ENCODE measurements at regions not wholly inside any gene's neighbourhood (a gene's known extent, or its start where the extent isn't known, plus 50 kb on each side); places are given as distances from the start of the nearest gene placed in this dataset.

DNA sequence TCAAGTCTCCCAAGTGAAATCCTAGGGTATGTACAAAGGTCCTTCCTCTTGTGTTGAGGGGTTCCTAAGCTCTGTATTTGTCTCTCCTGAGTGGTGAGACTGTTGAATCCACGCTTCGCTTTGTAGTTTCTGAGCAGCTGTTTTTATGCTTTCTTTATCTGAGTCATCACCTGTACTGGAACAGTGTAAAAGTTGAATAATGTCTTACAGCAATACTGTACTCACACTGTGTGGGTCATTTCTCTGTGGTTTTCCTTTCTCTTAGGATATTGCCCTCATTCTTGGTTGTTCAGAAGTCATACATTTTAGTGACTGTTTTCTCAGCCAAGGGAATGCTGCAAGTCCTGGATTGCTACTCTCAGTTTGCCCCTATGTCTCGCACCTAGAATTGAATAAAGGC lies 1596.6 kb downstream of the SLITRK5 start:
- no peak for DNase-seq

DNA sequence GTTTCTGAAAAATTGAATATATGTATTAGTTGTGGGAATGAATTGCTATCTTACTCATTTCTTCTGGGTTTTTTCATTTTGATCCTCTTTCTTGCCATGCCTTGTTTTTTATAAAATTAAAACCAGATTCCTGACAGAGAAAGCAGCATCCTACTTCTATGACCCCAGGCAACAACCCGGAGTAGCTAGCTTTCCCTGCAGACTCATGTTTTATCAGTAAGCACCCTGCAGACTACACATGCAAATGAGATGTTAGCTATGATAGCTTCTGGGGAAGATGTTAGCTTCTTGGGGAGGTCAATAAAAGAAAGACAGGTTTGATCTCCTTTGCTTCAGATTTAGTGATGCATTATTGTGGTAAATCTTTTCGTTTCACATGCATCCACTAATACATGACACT lies 1598.6 kb downstream of the SLITRK5 start:
- DNase-seq = no peak

DNA sequence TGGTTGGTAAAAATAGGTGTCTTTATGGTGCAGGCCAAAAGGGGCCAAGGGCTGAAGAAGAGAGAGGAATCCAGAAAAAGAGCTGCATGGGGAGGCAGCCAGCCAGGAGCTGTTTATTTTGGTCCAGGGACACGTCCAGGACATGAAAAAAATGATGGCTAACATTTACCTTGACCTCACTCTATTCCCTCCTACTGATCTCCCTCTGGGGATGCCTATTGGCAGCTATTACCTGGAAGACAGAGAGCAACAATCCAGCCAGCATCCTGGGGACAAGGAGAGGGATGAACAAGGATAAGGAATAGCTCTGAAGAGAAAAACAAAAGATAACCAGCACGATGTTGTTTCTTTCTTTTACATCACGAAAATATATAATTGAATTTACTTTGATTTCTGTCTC lies 1599.6 kb downstream of the SLITRK5 start:
- DNase-seq = no peak

DNA sequence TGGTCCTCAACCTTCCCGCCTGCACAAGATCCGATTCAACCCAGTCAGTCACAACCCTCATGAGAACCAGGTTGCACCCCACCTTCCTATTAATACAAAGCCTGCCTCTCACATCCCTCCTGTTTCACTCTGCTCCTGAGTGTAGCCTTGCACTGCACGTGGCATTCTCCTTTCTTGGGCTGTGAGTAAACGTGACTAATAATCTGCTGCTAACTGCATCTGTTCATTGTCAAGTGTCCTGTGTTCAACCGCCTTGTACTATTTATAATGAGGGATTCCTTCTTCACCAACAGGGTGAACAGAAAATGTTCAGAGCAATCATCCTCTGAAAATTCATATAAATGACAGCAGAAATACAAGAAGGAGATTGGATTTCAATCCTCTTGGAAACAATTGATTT lies 1608.2 kb downstream of the SLITRK5 start:
- no peak for DNase-seq

DNA sequence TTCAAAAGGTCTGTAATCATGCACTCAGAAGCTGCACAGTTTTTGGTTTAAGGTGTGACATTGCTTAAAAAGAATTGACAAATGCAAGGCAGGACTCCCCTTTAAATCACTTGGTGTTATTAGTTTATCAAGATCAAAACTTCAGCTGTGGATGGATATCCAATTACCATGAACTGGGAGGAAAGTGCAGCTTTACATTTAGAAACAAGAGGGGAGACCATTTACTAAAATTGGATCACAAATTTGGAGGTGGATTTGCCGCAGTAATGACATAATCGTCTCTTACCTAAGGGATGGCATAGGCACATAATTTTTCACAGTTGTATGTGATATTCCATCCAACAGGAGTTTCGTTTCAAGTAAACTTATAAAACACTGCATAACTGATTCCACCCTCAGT lies 1610.2 kb downstream of the SLITRK5 start:
- DNase-seq = no peak

DNA sequence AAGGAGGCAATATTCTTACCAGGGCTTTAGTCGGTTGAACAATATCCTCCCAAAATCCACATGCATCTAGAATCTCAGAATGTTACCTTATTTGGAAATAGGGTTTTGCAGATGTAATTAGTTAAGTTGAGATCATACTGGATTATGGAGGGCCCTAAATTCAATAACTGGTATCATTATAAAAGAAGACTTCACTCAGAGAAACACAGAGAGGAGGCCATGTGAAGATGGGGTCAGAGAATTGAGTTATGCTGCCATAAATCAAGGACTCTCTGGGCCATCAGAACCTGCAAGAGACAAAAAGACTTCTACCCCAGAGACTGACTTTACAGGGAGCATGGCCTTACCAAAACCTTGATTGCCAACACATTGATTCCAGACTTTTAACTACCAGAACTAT lies 1611.1 kb downstream of the SLITRK5 start:
- no peak for DNase-seq

DNA sequence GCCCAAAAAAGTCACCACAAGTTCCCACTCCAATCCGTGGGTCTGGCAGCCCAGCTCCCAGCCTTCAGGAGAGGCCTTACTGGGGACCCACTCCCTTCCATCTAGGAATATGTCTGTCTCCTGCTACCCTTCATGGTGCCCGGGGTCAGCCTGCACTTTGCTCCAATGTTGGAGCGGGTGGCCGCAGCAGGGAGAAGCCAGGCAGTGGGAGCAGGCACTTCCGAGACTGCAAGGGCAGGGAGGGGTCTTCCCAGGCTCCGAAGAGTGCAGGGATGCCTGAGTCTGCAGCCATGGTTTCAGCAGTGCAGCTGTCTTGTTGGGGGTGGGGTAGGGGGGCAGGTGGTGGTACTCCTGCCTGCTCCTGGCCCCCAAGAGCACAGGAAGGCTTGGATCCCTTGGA lies 1616.2 kb downstream of the SLITRK5 start:
- no peak for DNase-seq

DNA sequence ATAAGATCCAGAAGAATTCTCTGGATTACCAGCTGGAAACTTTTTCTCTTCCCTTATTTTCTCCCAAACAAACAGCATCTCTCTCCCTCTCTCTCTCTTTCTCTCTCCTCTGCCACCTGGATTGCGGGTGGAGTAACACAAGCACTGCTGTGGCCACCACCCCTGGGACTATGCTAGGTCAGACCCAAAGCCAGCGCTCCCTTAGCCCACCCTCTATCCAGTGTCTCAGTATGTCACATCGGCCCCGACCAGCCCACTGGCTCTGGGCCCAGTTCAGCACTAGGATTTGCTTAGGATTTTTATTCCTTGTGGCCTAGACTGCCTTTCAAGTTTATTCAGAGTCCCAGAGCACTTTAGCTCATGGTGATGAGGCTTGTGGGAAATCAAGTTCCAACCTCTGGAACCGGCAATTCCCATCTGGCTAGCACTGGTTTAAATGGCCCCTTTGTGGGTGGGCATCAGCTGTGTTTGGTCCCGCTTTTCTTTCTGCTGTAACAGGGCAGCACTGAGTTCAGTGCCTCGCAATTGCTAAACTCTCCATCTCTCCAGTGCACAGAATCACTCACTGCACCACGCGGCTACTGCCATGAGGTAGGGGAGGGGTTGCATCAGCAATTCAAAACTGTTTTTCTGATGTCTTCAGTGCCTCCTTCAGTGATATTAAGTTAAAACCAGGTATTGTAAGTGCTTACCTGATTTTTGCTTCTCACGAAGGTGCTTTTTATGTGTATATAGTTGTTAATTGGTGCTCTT lies 1623.1 kb downstream of the SLITRK5 start:
- DNase-seq = no peak

DNA sequence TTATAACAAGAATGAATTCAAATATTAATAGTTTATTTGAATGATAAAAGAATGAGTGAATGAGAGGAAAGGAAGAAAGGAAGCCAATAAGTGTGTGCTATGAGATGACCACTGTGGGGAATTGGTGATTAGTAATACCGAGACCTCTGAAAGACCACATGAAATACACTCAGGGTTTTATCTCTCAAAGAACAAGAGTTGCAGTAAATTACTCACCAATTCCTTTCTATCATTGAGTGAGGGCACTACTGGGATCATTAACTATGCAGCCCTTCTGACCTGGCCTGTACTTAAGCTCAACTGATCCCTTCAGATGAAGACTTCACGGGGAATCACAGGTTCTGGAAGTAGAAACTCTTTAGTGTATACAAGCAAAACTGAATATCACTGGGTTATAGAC lies 1636.1 kb downstream of the SLITRK5 start:
- DNase-seq = no peak

DNA sequence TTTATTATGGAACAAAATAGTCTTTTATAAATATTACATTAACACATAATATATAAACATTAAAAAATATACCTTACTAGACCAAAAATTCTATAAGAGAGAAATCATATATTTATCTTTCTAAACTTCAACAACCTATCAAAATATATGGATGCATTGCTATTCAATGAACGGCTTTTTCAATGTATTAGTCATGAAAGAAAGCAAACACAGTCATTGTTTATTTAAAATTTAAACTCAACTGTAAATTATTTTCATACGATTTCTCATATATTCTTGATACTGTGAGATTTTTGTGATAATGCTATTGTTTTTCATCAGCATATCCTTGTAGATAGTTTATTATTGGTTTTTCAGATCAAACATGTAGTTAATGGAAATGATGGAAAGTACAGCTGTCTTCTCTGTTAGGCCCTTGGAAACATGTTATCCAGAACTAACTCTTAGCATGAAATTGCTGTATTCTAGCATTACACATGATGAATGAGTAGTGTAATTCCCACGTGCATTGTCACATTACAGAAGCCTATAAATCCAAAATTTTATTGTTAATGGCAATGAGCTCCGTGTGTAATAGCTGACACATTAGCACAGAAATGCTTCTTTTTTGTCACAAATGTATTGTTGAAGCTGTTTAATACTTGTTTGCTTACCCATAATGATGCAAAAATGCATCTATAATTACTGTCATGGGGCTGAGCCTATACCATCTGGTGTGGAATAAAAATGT lies 1639.9 kb downstream of the SLITRK5 start:
- no peak for DNase-seq

DNA sequence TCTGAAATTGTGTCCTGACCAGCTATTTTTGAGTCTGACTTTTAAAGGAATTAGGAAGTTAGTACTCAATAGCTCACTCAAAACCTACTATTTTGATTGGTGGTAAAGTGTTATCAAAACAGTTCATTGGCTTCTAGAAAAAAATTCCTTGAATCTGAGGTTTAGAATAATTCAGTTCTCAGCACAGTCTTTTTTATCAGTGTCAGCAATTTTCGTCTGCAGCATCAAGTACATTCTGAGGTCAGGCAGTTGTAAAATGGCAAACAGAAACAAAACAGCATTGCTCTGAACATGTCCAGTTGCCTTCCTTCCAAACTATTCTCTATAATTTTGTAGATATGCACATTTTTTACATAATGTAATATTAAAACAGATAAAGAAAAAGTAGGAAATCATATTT lies 1644.1 kb downstream of the SLITRK5 start:
- no peak for DNase-seq

DNA sequence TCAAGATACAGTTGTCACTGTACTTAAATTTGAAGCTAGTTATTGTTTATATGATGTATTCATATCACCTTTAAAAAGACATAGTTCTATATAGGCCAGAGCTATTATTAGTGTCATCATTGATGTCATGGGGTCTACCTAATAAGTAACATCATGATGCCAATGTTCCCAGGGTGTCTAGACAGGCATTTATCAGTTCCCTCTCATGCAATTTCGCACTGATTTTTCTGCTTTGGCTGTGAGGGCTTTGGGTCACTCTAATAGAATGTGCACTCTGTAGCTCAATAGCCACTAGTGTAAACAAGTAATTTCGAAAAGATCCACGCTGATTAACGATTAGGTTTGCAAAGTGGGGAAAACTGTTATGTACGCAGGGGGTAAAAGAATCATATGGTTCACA lies 1651.3 kb downstream of the SLITRK5 start:
- DNase-seq = no peak

DNA sequence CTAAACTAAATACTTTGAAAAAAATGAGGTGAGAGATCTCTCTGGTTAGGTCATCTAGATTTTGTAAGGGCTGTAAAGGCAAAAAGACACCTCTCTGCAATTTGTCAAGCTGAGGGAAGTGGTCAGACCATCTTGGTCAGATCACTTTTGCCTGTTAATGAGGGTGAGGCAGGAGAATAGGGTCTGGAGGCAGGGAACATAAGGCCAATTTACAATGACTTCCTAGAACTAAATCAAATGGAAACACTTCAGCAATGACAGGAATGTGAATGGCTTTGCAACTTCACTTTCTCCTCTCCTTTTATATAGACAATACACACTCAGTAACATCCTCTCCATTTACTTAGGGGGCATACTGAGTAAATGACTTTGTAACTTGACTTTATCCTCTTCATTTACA lies 1653.4 kb downstream of the SLITRK5 start:
- no peak for DNase-seq

DNA sequence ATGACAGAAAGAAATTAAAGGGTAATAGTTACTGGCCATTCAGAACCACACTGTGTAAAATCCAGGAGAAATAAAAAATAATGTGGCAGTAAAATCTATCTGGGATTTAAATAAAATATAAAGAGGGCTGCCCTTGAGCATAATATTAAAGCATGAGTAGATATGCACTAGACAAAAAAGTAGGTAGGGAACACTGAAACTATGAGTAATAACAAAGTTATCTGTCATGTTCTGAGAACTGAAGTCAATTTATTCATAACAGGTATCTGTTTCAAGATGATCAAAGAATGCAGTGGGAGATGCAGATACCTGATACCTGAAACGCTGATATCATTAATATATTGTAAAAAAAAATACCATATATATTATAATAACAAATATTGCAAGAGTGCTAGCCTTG lies 1672.0 kb downstream of the SLITRK5 start:
- DNase-seq = no peak

DNA sequence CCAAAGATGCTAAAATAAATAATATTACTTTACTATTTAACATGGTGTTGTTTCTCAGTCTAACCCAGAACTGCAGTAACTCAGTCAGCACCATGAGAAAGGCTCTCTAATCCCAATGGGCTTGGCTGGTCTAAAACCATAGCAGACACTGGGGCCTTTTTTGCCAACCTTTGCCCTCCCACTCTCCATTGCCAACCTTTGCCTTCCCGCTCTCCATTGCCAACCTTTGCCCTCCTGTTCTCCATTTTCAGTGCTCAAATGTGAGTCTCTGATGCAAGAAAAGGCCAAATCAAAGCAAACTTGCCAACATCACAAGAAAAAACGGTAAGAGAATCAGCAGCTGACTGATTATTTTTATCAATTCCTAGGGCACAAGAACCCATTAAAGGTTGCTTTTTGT lies 1681.2 kb downstream of the SLITRK5 start:
- no peak for DNase-seq

DNA sequence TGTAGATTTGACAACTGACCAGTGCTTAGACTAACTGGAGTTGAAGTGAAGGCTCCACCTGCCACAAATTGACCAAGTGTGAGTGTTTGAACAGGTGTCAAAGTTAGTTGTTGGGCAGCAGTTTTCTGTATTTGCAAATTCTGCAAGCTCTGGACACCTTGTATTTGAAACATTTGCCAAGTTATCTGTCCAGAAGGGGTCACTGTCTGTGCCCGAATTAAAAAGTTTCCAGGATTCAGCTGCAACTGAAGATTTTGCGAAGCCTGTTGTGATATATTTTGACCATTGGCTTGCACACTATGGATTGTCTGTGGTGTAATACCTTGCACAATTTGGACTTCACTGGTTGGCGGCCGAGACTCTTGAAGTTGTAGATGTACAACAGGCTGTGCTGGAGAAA lies 1690.7 kb downstream of the SLITRK5 start:
- no peak for DNase-seq

DNA sequence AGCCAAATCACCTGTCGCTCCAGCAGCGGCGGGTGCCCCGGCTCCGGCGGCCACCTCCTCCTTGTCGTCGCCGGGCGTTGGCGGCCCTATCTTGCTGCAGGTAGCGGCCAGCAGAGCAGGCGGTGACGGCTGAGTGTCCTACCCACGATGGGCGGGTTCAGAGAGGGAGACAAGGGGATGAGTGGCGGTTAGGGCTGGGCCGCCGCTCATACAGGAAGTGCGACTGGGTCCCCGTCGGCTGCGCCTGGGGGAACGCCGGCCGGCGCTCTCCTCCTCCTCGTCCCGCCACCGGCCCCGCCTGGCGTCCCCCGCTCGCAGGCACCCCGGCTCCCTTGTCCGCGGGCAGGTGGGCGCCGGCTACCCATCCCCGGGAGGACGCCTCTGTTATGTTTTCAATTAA lies 1692.0 kb downstream of the SLITRK5 start:
- DNase-seq = no peak

DNA sequence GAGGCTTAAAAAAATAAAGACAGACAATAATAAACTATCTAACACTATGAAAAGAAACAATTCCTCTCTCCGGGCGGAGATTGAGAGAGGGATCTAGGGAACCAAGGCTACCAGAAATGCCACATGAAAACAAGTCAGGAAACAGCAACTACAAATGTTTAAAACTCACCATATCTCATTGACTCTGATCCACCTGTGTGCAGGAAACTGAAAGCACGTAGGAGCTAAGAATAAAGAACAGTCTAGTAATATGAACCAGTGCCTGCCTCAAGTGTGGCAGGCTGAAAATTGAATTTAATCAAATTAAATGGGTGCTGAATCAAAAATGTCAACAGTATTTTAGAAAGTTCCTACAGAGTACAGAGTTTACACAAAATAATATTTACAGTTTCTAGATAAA lies 1701.0 kb downstream of the SLITRK5 start:
- no peak for DNase-seq

DNA sequence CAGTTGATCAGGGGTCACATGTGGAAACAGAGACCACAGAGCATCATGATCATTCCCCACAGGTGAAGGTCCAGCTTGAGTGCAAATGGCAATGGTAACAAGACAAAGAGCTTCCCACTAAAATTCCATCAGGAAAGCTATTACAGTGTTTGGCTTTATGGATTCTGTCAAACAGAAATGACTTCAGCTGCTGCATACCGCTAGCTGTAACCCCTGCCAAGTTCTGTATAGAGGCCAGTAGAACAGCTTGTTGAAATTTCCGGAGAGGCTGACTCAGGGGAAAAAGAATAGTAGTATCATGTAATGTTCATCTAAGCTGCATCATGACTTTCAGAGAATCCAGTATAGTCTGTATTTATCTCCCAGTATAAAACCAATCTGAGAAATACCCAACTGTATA lies 1704.7 kb downstream of the SLITRK5 start:
- DNase-seq = no peak

DNA sequence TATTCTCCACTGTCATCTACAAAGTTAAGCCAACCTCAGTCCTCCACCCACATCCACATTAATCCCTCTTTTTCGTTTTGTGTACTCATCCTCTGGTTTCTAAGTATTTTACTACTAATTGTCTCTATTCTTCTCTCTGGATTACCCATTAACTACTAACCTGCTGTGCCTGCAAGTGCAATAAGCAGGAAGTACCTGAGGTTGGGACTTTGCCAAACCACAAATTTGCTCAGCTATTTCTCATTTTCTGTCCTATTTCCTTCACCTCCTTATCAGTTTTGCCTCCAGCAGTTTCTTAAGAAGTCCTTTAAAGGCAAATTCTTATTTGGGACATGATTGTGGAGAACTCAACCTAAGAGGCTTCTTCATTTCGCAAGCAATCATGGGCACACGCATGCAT lies 1708.9 kb downstream of the SLITRK5 start:
- DNase-seq = no peak

DNA sequence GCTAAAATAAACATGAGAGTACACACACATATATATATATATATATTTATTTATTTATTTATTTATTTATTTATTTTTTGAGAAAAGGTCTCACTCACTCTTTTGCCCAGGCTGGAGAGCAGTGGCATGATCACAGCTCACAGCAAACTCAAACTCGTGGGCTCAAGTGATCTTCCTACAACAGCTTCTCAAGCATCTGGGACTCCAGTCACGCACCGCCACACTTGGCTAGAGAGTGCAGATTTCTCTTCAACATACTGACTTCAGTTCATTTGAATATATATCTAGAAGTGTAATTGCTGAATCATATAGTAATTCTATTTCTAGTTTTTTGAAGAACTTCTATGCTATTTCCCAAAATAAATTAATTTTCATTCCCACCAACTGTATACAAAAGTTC lies 1711.8 kb downstream of the SLITRK5 start:
- DNase-seq = no peak

DNA sequence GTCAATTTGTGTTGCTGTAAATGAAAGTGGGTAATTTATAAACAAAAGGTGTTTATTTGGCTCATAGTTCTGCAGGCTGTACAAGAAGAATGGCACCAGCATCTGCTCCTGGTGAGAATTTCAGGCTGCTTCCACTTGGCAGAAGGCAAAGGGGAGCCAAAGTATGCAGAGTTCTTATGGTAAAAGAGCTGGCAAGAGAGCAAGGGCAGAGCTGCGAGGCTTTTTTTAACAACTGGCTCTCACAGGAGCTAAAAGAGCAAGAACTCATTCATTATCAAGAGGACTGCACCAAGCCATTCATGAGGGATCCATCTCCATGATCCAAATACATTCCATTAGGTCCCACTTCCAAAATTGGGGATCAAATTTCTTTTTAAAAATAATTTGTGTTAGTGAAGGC lies 1712.7 kb downstream of the SLITRK5 start:
- DNase-seq = no peak

DNA sequence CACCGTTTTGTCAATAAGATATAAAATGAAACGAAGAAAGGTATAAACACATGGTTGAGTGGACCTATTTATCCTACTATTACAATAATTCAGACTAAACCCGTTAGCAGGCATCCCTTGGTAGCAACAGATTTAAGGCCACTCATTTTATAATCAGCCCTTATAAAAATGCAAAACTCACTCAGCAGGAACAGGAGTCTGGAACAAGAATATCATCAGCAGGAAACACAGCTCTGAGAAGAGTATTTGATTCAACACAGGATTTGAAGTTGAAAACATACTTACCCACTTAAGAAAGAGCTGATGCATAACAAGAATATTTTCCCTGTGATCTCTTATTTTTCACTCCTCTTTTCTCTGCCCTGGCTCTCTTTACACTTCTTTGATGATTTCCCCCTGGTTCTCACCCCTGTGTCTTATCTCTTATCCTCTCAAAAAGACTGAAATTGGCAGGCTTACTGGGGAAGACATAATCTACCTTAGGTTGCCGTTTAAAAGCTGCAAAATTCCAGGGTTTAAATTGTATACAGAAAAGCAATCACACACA lies 1722.7 kb downstream of the SLITRK5 start:
- DNase-seq = no peak

DNA sequence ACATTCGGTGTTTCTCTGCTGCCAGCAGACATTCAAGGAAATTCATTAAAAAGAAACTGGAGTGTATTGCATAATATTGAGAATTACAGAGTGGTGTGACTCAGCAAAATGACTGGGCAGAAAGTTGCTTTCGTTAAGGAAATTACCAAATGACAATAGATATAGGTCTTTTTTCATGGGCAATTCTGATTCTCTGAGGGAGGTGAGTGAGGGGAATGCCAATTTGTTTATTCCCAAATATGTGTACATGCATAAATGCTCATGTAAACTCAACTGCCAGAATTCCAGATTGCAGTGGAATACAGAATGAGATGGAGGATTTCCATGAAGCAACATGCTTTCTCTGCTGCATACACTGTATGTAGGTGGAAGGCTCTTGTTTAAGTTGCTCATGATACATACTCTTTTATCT lies 1730.1 kb downstream of the SLITRK5 start:
- no peak for DNase-seq

DNA sequence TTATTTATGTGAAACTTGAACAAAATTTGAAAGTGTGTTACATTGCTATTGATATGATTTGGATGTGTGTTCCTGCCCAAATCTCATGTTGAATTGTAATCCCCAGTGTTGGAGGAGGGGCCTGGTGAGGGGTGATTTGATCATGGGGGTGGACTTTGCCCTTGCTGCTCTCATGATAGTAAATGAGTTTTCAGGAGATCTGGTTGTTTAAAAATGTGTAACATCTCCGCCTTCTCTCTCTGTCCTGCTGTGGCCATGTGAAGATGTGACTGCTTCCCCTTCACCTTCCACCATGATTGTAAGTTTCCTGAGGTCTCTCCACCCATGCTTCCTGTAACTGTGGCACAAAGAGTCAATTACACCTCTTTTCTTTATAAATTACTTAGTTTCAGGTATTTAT lies 1731.0 kb downstream of the SLITRK5 start:
- no peak for DNase-seq

Data from stimulated activated naive CD4-positive, alpha-beta T cell (primary cell).